Kidney (tissue), 13 donors: ENCODE measurements at regions not wholly inside any gene's neighbourhood (a gene's known extent, or its start where the extent isn't known, plus 50 kb on each side); places are given as distances from the start of the nearest gene placed in this dataset.

Experiments
- DNase-seq, 5 donors: peaks; one replicate each; pipeline ENCODE4 v3.0.0-alpha.2; 2013 to 2020
- FAIRE-seq: peaks from 2 replicates; lab custom pipeline; 2012; peaks lifted over from hg19 to GRCh38; lab: Jason Lieb, UNC
- H3K27ac ChIP-seq, 2 donors: one replicate each; pipeline ENCODE4 v1.7.0; 2013; ENCODE audit warnings: low read depth in 2 of 2, low read length in 2 of 2, inconsistent platforms in 1 of 2
- H3K27me3 ChIP-seq: one replicate; pipeline ENCODE4 v1.7.1; 2013; ENCODE audit warnings: low read length, inconsistent platforms; ENCODE audit not compliant: control insufficient read depth, insufficient read depth
- H3K36me3 ChIP-seq, 3 donors: one replicate each; pipeline versions ENCODE4 v1.7.0 to v1.7.1; 2013; ENCODE audit warnings: low read length in 3 of 3, control low read depth in 1 of 3, inconsistent platforms in 1 of 3; ENCODE audit not compliant: insufficient read depth in 3 of 3, control insufficient read depth in 2 of 3
- H3K4me1 ChIP-seq, 3 donors: one replicate each; pipeline versions ENCODE4 v1.7.0 to v1.7.1; 2013; ENCODE audit warnings: low read length in 3 of 3, inconsistent platforms in 1 of 3, low read depth in 1 of 3; ENCODE audit not compliant: control insufficient read depth in 2 of 3, insufficient read depth in 2 of 3
- H3K4me3 ChIP-seq, 3 donors: one replicate each; pipeline versions ENCODE4 v1.7.0 to v1.8.1; 2013; ENCODE audit warnings: low read length in 3 of 3, control low read depth in 1 of 3, inconsistent platforms in 1 of 3
- H3K9ac ChIP-seq, 3 donors: one replicate each; pipeline versions ENCODE4 v1.7.0 to v1.7.1; 2013; ENCODE audit warnings: low read length in 3 of 3, control low read depth in 1 of 3, inconsistent platforms in 1 of 3
- H3K9me3 ChIP-seq, 3 donors: one replicate each; pipeline versions ENCODE4 v1.7.0 to v1.7.1; 2013; ENCODE audit warnings: low read length in 3 of 3, control low read depth in 1 of 3, inconsistent platforms in 1 of 3; ENCODE audit not compliant: control insufficient read depth in 2 of 3, insufficient read depth in 1 of 3
- CTCF ChIP-seq: IDR thresholded peaks from 3 replicates; pipeline ENCODE4 v1.5.1; 2012; ENCODE audit warnings: mild to moderate bottlenecking, moderate library complexity, borderline replicate concordance; ENCODE audit not compliant: insufficient read depth; ENCODE audit errors: extremely low read depth
- intact Hi-C: fragments of 100-400 bp; cut with DNase I; formaldehyde crosslinking; loops from one replicate; pipeline ENCODE4 v1.11.1; 2022
- donor health status: control.
- donor health status: control.
- donor health status: control.
- donor health status: control.
- donor health status: control.
- donor health status: DM: yes; HTN: yes; CAD: no.
- donor health status: Normal renal cell carcinoma (clear cell type).

GRCh38 chr12:107509421-107509820 lies 176.2 kb upstream of the PWP1 start:
- H3K27ac ChIP-seq: no peak overlapping the region
- no peaks in the 10 kb centered on the region for H3K4me1 ChIP-seq
- intact Hi-C loops: no loop called here
- H3K27me3 ChIP-seq: no peaks in the 10 kb centered on the region
- no peaks in the 10 kb centered on the region for H3K36me3 ChIP-seq
- no peak overlapping the region for H3K9ac ChIP-seq
- no peak overlapping the region for H3K4me3 ChIP-seq
- no peak for TF ChIP-seq CTCF
- H3K9me3 ChIP-seq: no peaks in the 10 kb centered on the region
- DNase-seq (no peak), FAIRE-seq (no peak)

DNA sequence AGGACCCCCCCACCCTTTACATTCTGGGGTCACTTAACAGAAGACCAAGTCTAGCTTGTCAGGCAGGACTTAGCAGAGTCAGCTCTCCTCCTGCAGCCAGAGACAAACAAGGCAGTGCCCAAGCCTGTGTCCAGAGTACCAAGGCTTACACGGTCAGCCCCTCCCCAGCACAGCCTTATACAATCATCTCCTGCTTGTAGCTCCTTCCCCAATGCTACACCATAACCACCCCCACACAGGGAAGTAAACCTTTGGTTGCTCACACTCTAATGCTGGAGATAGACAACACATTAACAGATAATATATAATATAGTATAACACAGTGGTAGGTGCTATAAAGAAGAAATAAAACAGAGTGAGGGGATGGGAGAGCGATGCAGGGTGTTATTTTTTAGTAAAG lies 175.4 kb upstream of the PWP1 start:
- FAIRE-seq: no peak
- Histone ChIP-seq H3K27me3 (no peaks in the 10 kb centered on the region), H3K9ac (no peak overlapping the region), H3K4me1 (no peaks in the 10 kb centered on the region), H3K27ac (no peak overlapping the region), H3K4me3 (no peak overlapping the region), H3K36me3 (no peaks in the 10 kb centered on the region), H3K9me3 (no peaks in the 10 kb centered on the region)
- no peak for DNase-seq
- intact Hi-C loops: no loop called here
- no peak for TF ChIP-seq CTCF

DNA sequence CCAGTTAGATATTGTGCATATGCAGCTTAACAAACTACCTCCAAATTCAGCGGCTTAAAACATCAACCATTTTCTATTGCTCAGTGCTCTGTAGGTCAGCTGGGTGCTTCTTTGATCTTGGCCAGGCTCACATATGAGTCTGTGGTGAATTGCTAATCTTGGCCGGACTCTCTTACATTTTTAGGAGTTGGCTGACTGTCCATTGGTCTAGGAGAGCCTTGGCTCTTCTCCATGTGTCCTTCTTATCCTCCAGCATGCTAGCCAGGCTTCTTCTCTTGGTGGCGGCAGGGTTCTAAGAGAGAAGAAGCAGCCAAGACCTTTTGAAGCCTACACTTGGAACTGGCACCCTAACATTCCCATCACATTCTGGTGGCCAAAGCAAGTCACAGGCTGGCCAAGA lies 174.3 kb upstream of the PWP1 start:
- no peak overlapping the region for H3K4me3 ChIP-seq
- DNase-seq (no peak), FAIRE-seq (no peak)
- H3K9ac ChIP-seq: no peak overlapping the region
- H3K27me3 ChIP-seq: no peaks in the 10 kb centered on the region
- intact Hi-C loops: no loop called here
- TF ChIP-seq CTCF: no peak
- no peak overlapping the region for H3K27ac ChIP-seq
- H3K4me1 ChIP-seq: no peaks in the 10 kb centered on the region
- no peaks in the 10 kb centered on the region for H3K36me3 ChIP-seq
- H3K9me3 ChIP-seq: no peaks in the 10 kb centered on the region

DNA sequence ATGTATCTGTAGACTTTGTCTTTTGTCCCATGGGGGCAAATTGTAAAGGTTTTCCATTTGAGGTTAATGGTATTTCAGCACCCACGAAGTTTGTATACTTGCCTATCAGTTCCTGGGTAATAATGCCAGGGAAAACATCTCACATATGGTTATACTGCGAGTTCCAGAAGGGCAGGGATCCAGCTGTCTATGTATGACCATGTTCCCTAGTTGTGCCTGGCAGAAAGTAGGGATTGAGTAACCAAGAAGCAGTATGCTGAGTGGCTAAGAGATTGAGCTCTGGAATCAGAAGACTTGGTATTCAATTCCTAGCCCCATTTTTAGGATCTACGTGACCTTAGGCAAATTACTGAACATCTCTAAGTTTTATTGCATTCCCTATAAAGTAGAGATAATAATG lies 173.2 kb upstream of the PWP1 start:
- no peaks in the 10 kb centered on the region for H3K36me3 ChIP-seq
- no peak overlapping the region for H3K27ac ChIP-seq
- H3K4me3 ChIP-seq: no peak overlapping the region
- no peaks in the 10 kb centered on the region for H3K27me3 ChIP-seq
- no peaks in the 10 kb centered on the region for H3K4me1 ChIP-seq
- intact Hi-C loops: no loop called here
- no peaks in the 10 kb centered on the region for H3K9me3 ChIP-seq
- FAIRE-seq: no peak
- no peak for DNase-seq
- no peak overlapping the region for H3K9ac ChIP-seq
- TF ChIP-seq CTCF: no peak
